Mucosa of stomach (tissue), 1 donor: ENCODE measurements at regions not wholly inside any gene's neighbourhood (a gene's known extent, or its start where the extent isn't known, plus 50 kb on each side); places are given as distances from the start of the nearest gene placed in this dataset.

Experiments used
- H3K27me3 ChIP-seq: one replicate; pipeline ENCODE4 v1.7.0; 2013; ENCODE audit warnings: mild to moderate bottlenecking, low read length; ENCODE audit not compliant: control insufficient read depth, insufficient read depth
- H3K36me3 ChIP-seq: one replicate; pipeline ENCODE4 v1.7.0; 2013; ENCODE audit warnings: low read length; ENCODE audit not compliant: control insufficient read depth, insufficient read depth
- H3K4me1 ChIP-seq: one replicate; pipeline ENCODE4 v1.7.0; 2013; ENCODE audit warnings: mild to moderate bottlenecking, low read length; ENCODE audit not compliant: control insufficient read depth, insufficient read depth
- H3K4me3 ChIP-seq: one replicate; pipeline ENCODE4 v1.7.0; 2013; ENCODE audit warnings: low read length
- H3K9ac ChIP-seq: one replicate; pipeline ENCODE4 v1.7.0; 2013; ENCODE audit warnings: mild to moderate bottlenecking, low read length, moderate library complexity
- H3K9me3 ChIP-seq: one replicate; pipeline ENCODE4 v1.7.0; 2013; ENCODE audit warnings: mild to moderate bottlenecking, low read length, moderate library complexity; ENCODE audit not compliant: control insufficient read depth
- donor health status: Pancreatic carcinoma.

DNA sequence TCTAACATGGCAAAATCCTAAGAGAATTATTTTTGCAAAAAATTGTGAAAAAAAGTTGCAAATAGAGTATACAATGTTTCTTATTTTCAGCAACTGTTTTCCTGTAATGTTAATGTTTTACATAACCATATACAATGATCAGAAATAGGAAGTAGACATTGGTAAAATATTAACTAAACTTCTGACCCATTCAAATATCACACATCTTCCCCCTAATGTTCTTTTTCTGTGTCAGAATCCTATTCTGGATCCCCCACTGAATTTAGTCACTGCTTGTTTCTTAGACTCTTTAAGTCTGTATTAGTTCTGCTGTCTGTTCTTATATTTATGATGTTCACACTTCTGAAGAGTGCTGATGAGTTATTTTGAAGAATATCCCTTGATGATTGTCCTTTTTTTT, 62.0 kb downstream of the HFE start:
- H3K4me3 ChIP-seq: no peak overlapping the region

DNA sequence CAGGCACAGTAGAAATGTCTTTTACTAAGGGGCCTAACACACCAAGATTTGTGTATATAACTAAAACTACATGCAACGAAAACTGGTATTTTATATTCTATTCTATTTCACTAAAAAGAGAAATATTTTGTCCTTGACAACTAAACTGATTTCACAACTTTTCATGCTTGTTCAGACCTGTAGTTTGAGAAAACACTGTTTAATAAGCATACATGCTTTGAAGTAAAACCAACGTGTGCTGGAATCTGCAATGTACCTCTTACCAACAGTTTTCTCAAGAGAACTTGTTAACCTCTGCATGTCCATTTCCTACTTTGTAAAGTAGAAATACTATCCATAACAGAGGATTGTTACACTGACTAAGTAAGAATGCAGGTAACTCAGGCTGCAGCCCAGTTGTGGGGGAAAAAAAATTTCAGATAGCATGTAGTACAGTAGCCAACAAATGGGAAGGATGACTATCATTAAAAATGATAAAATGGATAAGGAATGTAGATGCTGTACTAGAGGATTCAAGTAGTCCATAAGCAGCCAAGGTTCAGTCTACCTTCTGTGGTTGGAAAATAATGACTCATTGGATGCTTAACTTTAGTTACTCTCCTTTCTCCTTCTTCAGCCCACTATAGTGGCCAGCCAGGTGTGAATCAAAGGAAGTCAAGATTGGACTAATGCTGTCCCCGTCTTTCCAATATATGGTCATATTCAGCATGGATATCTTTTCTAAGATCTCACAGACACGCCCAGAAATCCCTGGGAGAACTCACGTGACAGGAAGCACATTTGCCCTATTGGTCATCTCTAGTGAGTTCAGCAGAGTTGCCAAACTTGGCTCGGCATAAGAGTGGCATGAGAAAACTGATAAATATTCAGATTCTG, 65.2 kb downstream of the HFE start:
- Histone ChIP-seq H3K36me3 (no peaks in the 10 kb centered on the region), H3K9ac (no peak overlapping the region), H3K27me3 (no peaks in the 10 kb centered on the region), H3K4me1 (peaks cover 6% of the 10 kb centered on the region), H3K9me3 (no peaks in the 10 kb centered on the region), H3K4me3 (no peak overlapping the region)

More for the DNA sequence above, 62.0 kb downstream of the HFE start:
- no peak overlapping the region for H3K9ac ChIP-seq
- no peaks in the 10 kb centered on the region for H3K4me1 ChIP-seq
- H3K27me3 ChIP-seq: no peaks in the 10 kb centered on the region
- H3K9me3 ChIP-seq: no peaks in the 10 kb centered on the region
- H3K36me3 ChIP-seq: no peaks in the 10 kb centered on the region

DNA sequence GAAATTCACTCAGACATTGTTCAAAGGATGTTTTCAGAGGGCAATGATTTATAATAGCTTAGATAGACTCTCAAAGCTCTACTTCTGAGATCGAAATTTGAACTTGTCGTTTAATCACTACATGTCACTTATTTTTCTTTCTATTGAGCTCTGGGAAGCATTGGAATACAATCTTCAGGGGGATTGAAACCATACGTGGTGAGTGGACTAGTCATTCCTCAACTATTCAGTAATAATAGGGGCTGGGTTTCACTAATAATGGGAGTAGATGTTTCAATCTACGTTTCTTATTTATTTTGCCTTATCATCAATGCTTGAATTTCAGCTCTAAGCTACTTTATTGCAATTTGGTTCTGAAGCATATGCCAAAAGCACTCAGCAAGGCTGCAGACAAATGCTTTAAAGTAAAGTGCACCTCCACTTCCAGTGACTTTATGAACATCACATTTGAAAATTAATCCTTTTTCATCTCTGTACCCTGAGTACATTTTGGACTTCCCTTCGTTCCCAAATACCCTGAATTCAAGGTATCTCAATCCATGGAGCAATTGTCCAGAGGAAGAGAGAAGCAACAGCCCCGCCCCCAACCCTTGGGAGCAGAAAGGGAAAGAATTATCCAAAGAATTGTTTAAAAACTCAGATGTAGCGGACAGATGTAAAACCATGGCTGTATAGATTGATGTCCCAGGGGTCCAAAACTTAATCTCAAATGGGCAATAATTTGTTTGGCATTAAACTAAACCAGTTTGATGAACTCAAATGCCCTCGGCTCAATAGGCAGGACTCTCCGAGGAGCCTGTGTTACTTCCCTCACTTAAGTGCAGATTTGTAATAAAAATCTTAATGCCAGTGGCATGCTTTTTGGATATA, 68.1 kb downstream of the HFE start:
- Histone ChIP-seq H3K4me3 (peak overlapping the region; percentile 75), H3K36me3 (no peaks in the 10 kb centered on the region), H3K27me3 (no peaks in the 10 kb centered on the region), H3K4me1 (peaks cover 6% of the 10 kb centered on the region), H3K9ac (peak overlapping the region; percentile 95), H3K9me3 (no peaks in the 10 kb centered on the region)

DNA sequence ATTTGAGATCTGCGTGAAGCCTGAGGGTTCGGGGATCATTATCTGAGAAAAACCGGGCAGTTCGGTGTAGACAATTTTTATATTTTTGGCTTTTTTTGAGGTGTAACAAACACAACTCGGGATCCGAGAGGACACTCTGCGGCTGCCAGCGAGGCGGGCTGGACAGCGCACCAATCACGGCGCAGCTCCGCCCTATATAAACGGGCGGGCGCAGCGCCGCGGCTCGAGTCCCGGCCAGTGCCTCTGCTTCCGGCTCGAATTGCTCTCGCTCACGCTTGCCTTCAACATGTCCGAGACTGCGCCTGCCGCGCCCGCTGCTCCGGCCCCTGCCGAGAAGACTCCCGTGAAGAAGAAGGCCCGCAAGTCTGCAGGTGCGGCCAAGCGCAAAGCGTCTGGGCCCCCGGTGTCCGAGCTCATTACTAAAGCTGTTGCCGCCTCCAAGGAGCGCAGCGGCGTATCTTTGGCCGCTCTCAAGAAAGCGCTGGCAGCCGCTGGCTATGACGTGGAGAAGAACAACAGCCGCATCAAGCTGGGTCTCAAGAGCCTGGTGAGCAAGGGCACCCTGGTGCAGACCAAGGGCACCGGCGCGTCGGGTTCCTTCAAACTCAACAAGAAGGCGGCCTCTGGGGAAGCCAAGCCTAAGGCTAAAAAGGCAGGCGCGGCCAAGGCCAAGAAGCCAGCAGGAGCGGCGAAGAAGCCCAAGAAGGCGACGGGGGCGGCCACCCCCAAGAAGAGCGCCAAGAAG, 69.0 kb downstream of the HFE start:
- Histone ChIP-seq H3K4me3 (peak overlapping the region; percentile 75), H3K36me3 (no peaks in the 10 kb centered on the region), H3K27me3 (no peaks in the 10 kb centered on the region), H3K9ac (peak overlapping the region; percentile 95), H3K9me3 (no peaks in the 10 kb centered on the region), H3K4me1 (peaks cover 6% of the 10 kb centered on the region)

DNA sequence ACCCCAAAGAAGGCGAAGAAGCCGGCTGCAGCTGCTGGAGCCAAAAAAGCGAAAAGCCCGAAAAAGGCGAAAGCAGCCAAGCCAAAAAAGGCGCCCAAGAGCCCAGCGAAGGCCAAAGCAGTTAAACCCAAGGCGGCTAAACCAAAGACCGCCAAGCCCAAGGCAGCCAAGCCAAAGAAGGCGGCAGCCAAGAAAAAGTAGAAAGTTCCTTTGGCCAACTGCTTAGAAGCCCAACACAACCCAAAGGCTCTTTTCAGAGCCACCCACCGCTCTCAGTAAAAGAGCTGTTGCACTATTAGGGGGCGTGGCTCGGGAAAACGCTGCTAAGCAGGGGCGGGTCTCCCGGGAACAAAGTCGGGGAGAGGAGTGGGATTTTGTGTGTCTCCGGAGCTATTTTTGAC, 69.6 kb downstream of the HFE start:
- Histone ChIP-seq H3K4me1 (peaks cover 6% of the 10 kb centered on the region), H3K9ac (peak overlapping the region; percentile 95), H3K36me3 (no peaks in the 10 kb centered on the region), H3K4me3 (peak overlapping the region; percentile 75), H3K9me3 (no peaks in the 10 kb centered on the region), H3K27me3 (no peaks in the 10 kb centered on the region)

DNA sequence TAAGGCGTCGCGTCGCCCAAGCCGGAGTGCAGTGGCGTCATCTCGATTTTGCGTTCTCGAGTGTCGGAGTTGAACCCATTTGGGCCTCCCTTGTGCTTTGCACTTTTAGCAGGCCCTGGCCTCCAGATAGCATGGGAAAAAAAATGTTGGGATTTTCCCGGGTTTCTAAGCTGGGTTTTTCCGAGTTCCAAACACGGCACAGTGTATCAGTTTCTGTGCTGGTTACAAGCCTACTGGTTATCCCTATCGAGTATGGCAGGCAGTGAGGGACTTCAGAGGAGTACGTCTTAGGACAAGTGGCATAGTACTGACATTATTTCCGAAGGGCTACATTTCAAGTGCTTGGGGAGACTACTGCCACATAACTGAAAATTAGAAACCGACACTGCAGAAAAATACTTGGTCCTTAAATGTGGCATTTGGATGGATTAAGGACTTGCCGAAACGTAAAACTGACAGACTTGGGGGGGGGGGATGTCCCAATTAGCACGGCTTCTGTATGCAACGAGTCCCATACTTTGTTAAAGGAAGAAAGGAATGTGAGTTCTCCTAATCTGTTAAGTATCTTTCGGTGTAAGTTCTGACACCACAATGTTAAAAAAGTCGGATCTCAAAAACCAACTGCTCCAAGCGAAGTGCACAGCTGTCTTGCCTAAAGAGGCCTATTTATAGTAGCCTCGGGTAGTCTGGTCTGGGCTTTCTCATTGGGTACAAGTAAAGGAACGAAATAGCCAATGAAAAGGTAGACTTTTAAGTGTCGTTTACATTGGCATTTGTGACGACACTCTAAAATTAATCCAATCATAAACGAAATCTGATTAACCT, 70.2 kb downstream of the HFE start:
- peak overlapping the region; percentile 95 for H3K9ac ChIP-seq
- no peaks in the 10 kb centered on the region for H3K9me3 ChIP-seq
- no peaks in the 10 kb centered on the region for H3K36me3 ChIP-seq
- peak overlapping the region; percentile 75 for H3K4me3 ChIP-seq
- H3K4me1 ChIP-seq: peaks cover 9% of the 10 kb centered on the region
- no peaks in the 10 kb centered on the region for H3K27me3 ChIP-seq

DNA sequence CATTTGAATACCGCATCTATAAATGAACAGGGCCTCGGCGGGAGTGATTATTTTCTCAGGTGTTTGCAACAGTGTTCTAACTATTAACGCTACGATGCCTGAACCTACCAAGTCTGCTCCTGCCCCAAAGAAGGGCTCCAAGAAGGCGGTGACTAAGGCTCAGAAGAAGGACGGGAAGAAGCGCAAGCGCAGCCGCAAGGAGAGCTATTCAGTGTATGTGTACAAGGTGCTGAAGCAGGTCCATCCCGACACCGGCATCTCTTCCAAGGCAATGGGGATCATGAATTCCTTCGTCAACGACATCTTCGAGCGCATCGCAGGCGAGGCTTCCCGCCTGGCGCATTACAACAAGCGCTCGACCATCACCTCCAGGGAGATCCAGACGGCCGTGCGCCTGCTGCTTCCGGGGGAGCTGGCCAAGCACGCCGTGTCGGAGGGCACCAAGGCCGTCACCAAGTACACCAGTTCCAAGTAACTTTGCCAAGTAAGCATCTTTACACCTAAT, 70.9 kb downstream of the HFE start:
- Histone ChIP-seq H3K4me3 (peak overlapping the region; percentile 77), H3K27me3 (no peaks in the 10 kb centered on the region), H3K4me1 (peaks cover 14% of the 10 kb centered on the region), H3K9me3 (no peaks in the 10 kb centered on the region), H3K36me3 (no peaks in the 10 kb centered on the region), H3K9ac (peak overlapping the region; percentile 86)

DNA sequence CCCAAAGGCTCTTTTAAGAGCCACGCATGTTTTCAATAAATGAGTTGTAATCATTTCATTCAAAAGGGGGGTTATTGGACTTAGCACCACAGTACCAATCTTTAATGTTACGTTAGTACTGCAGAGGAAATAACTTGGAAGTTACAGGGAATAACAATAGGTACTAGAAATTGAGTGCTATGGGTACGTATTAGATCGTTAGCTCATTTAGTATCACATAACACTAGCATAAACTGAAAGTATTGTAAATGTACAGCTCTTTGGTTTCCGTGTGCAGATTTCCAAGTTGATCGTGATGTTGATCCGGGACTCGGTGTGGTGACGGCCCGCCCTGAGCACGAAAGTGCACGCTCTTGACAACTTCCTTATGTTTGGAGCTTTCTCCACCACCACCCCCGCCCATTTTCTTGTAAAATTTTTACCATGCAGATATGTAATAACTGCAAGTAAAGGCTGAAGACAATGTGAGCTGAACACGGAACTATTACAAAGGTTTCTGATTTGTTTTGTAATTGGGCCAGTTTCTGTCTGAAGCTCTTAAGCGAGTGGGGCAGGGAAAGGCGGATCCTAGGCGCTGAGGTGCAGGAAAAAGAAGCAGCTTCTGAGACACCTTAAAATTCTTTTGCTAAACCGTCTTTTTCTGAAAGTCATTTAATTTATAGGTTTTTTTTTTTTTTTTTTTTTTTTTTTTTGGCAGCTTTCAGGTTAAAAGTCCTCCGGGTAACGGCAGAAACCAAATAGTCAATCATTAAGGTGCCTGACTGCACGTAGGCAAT, 71.5 kb downstream of the HFE start:
- peak overlapping the region; percentile 77 for H3K4me3 ChIP-seq
- H3K27me3 ChIP-seq: no peaks in the 10 kb centered on the region
- no peaks in the 10 kb centered on the region for H3K36me3 ChIP-seq
- peak overlapping the region; percentile 86 for H3K9ac ChIP-seq
- H3K9me3 ChIP-seq: no peaks in the 10 kb centered on the region
- peaks cover 18% of the 10 kb centered on the region for H3K4me1 ChIP-seq

DNA sequence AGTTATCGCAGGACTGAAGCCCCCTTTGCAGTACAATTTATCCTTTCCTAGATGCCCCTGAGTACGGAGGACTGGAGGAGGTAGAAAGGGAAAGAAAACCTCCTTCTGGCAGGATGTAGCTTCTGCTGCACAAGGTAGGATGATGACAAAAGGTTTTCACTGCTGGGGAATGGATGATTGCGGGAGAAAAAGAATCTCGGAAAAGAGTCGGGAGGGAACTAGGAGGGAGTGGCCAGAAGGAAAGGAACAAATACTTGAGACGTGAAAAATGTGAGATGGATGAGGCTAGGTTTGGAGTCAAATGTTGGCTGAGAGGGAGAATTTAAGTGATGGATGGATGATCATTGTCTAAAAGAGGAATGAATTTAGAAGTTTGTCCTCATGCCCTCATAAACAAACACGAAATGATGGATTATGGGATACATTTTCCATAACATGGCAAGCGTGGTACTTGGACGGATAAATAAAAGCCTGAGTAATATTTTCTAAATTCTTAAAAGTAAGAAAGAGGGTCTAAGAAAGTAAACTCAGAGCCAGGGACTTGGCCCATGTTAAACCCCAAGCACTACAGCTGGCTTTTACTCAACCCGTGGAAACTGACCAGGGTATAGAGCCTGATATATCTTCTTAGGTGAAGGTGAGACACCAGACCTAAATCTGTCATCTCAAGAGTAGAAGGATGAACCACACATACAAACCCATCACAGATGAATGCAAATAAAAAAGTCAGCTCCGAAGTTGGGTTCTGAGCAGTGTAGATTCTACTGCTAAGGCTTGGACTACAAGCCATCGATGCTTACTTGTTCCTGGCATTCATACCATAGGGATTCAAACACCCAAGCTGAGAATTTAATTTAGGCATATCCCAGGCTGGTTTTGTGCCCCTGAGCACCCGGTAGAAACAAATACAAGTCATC, 72.4 kb downstream of the HFE start:
- peaks cover 23% of the 10 kb centered on the region for H3K4me1 ChIP-seq
- no peaks in the 10 kb centered on the region for H3K36me3 ChIP-seq
- peak overlapping the region; percentile 77 for H3K4me3 ChIP-seq
- H3K27me3 ChIP-seq: no peaks in the 10 kb centered on the region
- peak overlapping the region; percentile 86 for H3K9ac ChIP-seq
- H3K9me3 ChIP-seq: no peaks in the 10 kb centered on the region

DNA sequence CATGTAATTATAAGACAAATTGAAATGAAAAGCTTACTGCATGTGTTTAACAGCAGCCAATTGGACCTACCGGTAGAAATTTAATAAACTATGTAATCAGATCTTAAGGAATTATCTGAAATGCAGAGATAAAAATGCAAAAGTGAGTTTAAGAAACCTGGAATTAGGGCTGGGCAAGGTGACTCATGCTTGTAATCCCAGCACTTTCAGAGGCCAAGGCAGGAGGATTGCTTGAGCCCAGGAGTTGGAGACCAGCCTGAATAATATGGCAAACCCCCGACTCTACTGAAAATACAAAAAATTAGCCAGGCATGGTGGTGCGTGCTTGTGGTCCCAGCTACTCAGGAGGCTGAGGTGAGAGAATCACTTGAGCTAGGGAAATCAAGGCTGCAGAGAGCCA, 74.1 kb downstream of the HFE start:
- H3K4me1 ChIP-seq: peaks cover 17% of the 10 kb centered on the region
- H3K4me3 ChIP-seq: no peak overlapping the region
- no peaks in the 10 kb centered on the region for H3K36me3 ChIP-seq
- no peaks in the 10 kb centered on the region for H3K27me3 ChIP-seq
- H3K9ac ChIP-seq: no peak overlapping the region
- no peaks in the 10 kb centered on the region for H3K9me3 ChIP-seq
